DND-41 (cell line): ENCODE measurements at regions not wholly inside any gene's neighbourhood (a gene's known extent, or its start where the extent isn't known, plus 50 kb on each side); places are given as distances from the start of the nearest gene placed in this dataset.
"Not testable (repeated sequence)": the region's sequence is repeated elsewhere in the genome, so short reads cannot be mapped to it uniquely, and the experiment has no call there.

ENCODE experiments used
- ATAC-seq: fragments of 200-7000 bp; cut with Tn5 transposase; 3 replicates; pipeline ENCODE4 v1.9.1; 2021; ENCODE audit warnings: low read depth; ENCODE audit not compliant: insufficient read depth
- DNase-seq: peaks from one replicate; pipeline ENCODE4 v3.0.0-alpha.2; 2020
- H2AFZ ChIP-seq: 2 replicates; pipeline ENCODE4 v1.6.0; 2012; ENCODE audit warnings: low read depth, low read length
- H3K27ac ChIP-seq: 2 replicates; pipeline ENCODE4 v1.5.1; 2012; ENCODE audit warnings: low read length, inconsistent platforms
- H3K27me3 ChIP-seq: fragments of 200-600 bp; sonication (generic); 2 replicates; pipeline ENCODE4 v1.6.0; 2012; ENCODE audit warnings: low read length, mild to moderate bottlenecking, inconsistent platforms; ENCODE audit not compliant: insufficient read depth, poor library complexity
- H3K36me3 ChIP-seq: 2 replicates; pipeline ENCODE4 v1.5.1; 2012; ENCODE audit warnings: low read length, inconsistent platforms; ENCODE audit not compliant: insufficient read depth
- H3K4me1 ChIP-seq: 2 replicates; pipeline ENCODE4 v1.5.1; 2012; ENCODE audit warnings: mild to moderate bottlenecking, low read length; ENCODE audit not compliant: insufficient read depth
- H3K4me2 ChIP-seq: 2 replicates; pipeline ENCODE4 v1.6.0; 2012; ENCODE audit warnings: mild to moderate bottlenecking, moderate library complexity, low read length, inconsistent platforms; ENCODE audit not compliant: insufficient read depth
- H3K4me3 ChIP-seq, 2 experiments: fragments of 200-600 bp in 1 of 2; shearing (Covaris generic) in 1 of 2; 2 replicates each; pipeline ENCODE4 v1.5.1; 2012 to 2016; ENCODE audit warnings: inconsistent platforms in 2 of 2, low read length in 2 of 2, mild to moderate bottlenecking in 2 of 2, low read depth in 1 of 2, moderate library complexity in 1 of 2
- H3K79me2 ChIP-seq: 2 replicates; pipeline ENCODE4 v1.6.0; 2012; ENCODE audit warnings: low read length, inconsistent platforms; ENCODE audit not compliant: insufficient read depth
- H3K9ac ChIP-seq: 2 replicates; pipeline ENCODE4 v1.6.0; 2012; ENCODE audit warnings: low read depth, mild to moderate bottlenecking, inconsistent platforms, low read length, moderate library complexity
- H3K9me3 ChIP-seq: 2 replicates; pipeline ENCODE4 v1.5.1; 2012; ENCODE audit warnings: low read length, moderate library complexity, mild to moderate bottlenecking, inconsistent platforms; ENCODE audit not compliant: insufficient read depth, severe bottlenecking
- H4K20me1 ChIP-seq: 2 replicates; pipeline ENCODE4 v1.6.0; 2012; ENCODE audit warnings: low read length; ENCODE audit not compliant: insufficient read depth

DNA sequence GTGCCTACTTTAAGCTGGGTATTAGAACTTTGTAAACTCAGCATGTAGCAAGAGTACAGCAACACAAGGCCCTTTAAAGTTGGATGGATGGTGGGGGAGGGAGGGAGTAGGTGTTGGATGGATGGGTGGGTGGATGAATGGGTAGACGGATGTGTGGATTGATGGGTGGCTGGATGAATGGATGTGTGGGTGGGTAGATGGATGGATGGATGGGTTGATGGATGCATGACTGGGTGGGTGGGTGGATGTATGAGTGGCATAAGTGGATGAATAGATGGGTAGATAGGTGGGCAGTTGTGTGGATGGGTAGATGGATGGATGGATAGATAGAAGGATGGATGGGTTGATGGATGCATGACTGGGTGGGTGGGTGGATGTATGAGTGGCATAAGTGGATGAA lies 209.8 kb downstream of the NPIPB11 start:
- not testable (repeated sequence) for H3K27me3 ChIP-seq, H3K36me3 ChIP-seq, H4K20me1 ChIP-seq, H3K4me2 ChIP-seq, H3K27ac ChIP-seq, ATAC-seq, H3K4me3 ChIP-seq, H3K9me3 ChIP-seq, H2AFZ ChIP-seq, H3K9ac ChIP-seq, H3K79me2 ChIP-seq, DNase-seq, H3K4me1 ChIP-seq

DNA sequence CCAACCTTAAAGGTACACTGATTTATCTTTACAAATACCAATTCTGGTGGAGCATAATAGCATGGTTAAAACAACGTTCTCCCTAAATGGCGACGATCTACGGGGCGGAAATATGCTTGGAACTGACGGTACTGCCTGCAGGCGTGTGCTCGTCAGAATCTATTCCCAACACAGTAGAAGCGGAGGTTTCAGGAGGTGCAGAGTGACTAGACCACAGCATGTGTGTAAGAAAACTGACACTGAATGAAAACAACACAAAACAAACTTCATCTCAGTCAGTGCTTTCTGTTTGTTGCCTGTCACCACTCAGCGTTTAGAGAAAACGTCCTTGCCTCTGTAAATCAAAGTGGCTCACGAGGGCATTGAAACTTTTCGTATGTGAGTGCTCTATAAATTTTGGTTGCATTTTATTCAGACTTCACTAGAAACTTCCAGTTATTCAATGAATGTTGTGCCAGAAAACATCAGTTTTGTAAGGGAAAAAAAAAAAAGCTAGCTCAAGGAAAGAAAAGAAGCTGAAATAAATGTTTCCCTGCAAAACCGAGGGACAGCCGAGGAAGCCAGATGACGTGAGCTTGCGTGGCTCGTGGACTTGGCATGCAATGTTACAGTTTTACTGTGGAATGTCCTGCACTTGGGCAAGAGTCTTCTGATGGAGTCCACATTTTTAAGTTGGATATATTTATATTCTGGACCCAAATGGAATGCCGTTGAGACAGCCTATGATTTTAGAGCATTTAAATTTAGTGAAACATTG lies 210.4 kb downstream of the LAT start:
- not testable (repeated sequence) for H3K9me3 ChIP-seq, H3K36me3 ChIP-seq, H2AFZ ChIP-seq, H3K79me2 ChIP-seq, H3K9ac ChIP-seq, H3K4me3 ChIP-seq, H3K27ac ChIP-seq, ATAC-seq, H3K4me1 ChIP-seq, H3K4me2 ChIP-seq, H4K20me1 ChIP-seq, H3K27me3 ChIP-seq, DNase-seq

DNA sequence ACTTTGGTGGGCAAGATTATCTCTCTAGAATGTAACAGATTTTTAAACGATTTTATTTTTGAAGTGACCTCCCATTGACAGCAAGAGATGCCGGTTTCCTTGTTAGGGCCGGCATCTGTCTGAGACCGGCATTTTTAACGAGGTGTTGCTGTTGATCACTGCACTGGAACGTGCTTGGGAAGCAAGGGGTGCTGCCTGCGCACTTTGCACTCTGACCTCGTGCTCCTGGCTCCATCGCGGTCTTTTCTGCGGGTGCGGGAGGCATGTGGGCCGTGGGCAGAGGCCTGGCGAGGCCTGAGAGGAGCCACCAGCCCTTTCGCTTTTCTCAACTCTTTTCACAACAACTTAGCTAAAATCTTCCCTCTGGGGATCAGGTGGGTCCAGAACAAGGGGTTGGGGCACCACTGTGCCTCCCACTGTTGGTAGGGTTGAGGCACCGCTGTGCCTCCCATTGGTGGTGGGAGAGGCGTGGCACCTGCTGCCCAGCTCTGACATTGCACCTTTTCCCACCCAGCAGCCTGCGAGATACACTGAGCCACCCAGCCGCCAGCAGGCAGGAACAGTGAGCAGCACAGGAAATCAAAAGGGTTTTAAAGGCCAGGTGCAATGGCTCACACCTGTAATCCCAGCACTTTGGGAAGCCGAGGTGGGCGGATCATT lies 209.5 kb downstream of the LAT start:
- H3K79me2 ChIP-seq, H3K4me3 ChIP-seq, H3K4me1 ChIP-seq, H3K27ac ChIP-seq, H3K9ac ChIP-seq, H3K27me3 ChIP-seq, DNase-seq, H3K4me2 ChIP-seq, H2AFZ ChIP-seq, H4K20me1 ChIP-seq, H3K36me3 ChIP-seq, ATAC-seq, H3K9me3 ChIP-seq: not testable (repeated sequence)

DNA sequence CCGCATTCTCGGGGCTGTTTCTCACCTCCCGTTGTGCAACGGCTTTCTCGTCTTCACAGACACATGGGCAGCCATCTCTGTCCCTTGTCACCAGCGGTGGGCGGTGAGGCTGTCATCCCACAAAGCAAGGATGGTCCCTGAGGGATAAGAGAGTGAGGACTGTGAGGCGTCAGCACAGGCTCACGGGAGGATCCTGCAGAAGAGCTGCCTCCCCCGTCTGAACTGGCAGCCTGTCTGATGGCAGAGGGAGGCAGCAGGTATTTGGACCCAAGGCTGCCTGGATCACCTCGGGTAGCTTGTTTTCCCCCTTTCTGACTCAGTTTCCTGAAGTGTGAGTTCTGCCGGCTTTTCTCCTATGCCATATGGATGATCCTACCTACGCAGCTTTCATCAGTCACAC lies 208.8 kb downstream of the LAT start:
- not testable (repeated sequence) for H3K9ac ChIP-seq, H3K79me2 ChIP-seq, H3K4me2 ChIP-seq, H3K4me3 ChIP-seq, ATAC-seq, H3K4me1 ChIP-seq, H4K20me1 ChIP-seq, H3K36me3 ChIP-seq, H3K9me3 ChIP-seq, H3K27ac ChIP-seq, H2AFZ ChIP-seq, DNase-seq, H3K27me3 ChIP-seq

DNA sequence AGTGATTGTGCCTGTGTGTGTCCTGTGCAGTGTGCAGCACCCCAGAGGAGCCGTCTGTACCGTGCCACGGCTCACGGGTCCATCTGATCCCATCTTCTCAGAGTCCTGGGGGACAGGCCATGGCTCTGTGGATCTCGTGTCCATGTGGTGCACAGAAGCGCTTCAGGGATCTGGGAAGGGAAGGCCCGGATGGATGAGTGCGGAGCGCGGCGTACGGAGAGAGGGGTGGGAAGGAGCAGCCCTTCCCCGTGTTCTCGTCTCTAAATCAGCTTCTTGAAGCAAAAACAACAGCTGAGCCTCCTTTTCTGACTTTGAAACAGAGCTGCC lies 208.4 kb downstream of the LAT start:
- H4K20me1 ChIP-seq, ATAC-seq, DNase-seq, H3K9ac ChIP-seq, H3K4me3 ChIP-seq, H3K27ac ChIP-seq, H3K27me3 ChIP-seq, H2AFZ ChIP-seq, H3K4me1 ChIP-seq, H3K79me2 ChIP-seq, H3K4me2 ChIP-seq, H3K9me3 ChIP-seq, H3K36me3 ChIP-seq: not testable (repeated sequence)
